Adrenal gland (tissue), 9 donors: ENCODE measurements at regions not wholly inside any gene's neighbourhood (a gene's known extent, or its start where the extent isn't known, plus 50 kb on each side); places are given as distances from the start of the nearest gene placed in this dataset.

Experiments
- DNase-seq, 7 donors: peaks; one replicate each; pipeline ENCODE4 v3.0.0-alpha.2; 2019 to 2020
- H3K27ac ChIP-seq, 5 donors: fragments of 200-600 bp; sonication (generic) in 4 of 5; 1 replicate in 3 of 5; 2 replicates in 2 of 5; pipeline versions ENCODE4 v1.5.1 to v1.8.0; 2016 to 2020; ENCODE audit warnings: mild to moderate bottlenecking in 1 of 5
- H3K27me3 ChIP-seq: fragments of 200-600 bp; 2 replicates; pipeline ENCODE4 v1.8.0; 2021
- H3K36me3 ChIP-seq, 2 donors: fragments of 200-600 bp; replicated peaks in 1 of 2; 1 replicate in 1 of 2; 2 replicates in 1 of 2; pipeline versions ENCODE4 v1.5.1 to v1.8.0; 2018 to 2022
- H3K4me1 ChIP-seq, 2 donors: fragments of 200-600 bp; replicated peaks in 1 of 2; 1 replicate in 1 of 2; 2 replicates in 1 of 2; pipeline versions ENCODE4 v1.5.1 to v1.8.0; 2018 to 2021
- H3K4me3 ChIP-seq, 4 donors: fragments of 200-600 bp; sonication (generic) in 3 of 4; one replicate each; pipeline ENCODE4 v1.5.1; 2016 to 2018
- H3K9me3 ChIP-seq, 3 donors: fragments of 200-600 bp; sonication (generic) in 1 of 3; replicated peaks in 1 of 3; 1 replicate in 2 of 3; 2 replicates in 1 of 3; pipeline versions ENCODE4 v1.5.1 to v1.8.0; 2016 to 2021
- POLR2A ChIP-seq, 2 donors: fragments of 450-650 bp; IDR thresholded peaks; one replicate each; pipeline ENCODE4 v1.6.1; 2017; ENCODE audit warnings: antibody characterized with exemption in 2 of 2, mild to moderate bottlenecking in 2 of 2, moderate library complexity in 1 of 2
- WGBS, 4 donors: extraction: QIAGEN DNeasy Blood & Tissue Kit in 2 of 4; methylation state at CpG; one replicate each; pipeline versions ENCODE4 v1.1.5 to v1.1.7; 2013 to 2017; 5-methylcytosine and 5-hydroxymethylcytosine counted together
- intact Hi-C, 2 donors: fragments of 100-400 bp; cut with DNase I; formaldehyde crosslinking; loops; one replicate each; pipeline versions ENCODE4 v1.14.1 to v1.15.0; 2022 to 2023
- TF ChIP-seq, protein P1 (sequence below), 6 experiments: fragments of 450-650 bp in 4 of 6; fragments of 200-600 bp in 2 of 6; sonication (generic) in 1 of 6; IDR thresholded peaks; 1 replicate in 5 of 6; 2 replicates in 1 of 6; pipeline versions ENCODE4 v1.5.1 to v1.8.0; 2016 to 2021; ENCODE audit warnings: antibody characterized with exemption in 6 of 6, mild to moderate bottlenecking in 2 of 6, moderate library complexity in 1 of 6
- donor health status: healthy with polysubstance abuse.
- donor health status: Bipolar disorder and iron deficiency.
- donor health status: DM: yes; HTN: yes; CAD: no.
- donor health status: DM: no; HTN: no; CAD: no.
- donor health status: DM: no; HTN: no; CAD: no.

DNA sequence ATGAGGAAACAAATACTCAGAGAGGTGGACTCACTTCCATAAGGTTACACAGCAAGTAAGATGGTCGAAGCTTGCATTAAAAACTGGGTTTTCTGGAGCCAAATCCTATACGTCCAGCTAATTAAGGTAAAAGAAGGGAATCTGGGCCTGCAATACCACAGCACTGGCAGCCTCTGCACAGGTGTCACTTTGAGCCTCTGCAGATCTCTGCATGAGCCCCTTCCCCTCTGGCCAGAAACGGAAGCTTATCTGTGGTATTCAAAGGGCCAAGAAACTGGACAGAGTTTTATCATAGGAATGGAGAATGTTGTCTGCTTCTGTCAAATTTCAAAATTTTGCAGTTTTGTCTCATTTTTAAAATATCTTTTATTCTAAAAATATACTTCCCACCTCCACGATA lies 76.1 kb downstream of the OSR1 start:
- intact Hi-C loops = no loop called here
- Histone ChIP-seq H3K27me3 (no peaks in the 10 kb centered on the region), H3K4me1 (no peaks in the 10 kb centered on the region), H3K27ac (no peak overlapping the region), H3K9me3 (no peaks in the 10 kb centered on the region), H3K36me3 (no peaks in the 10 kb centered on the region), H3K4me3 (no peak overlapping the region)
- TF ChIP-seq POLR2A (IDR thresholded peaks at IDR 0.05) = no peak
- TF ChIP-seq, protein P1, sequence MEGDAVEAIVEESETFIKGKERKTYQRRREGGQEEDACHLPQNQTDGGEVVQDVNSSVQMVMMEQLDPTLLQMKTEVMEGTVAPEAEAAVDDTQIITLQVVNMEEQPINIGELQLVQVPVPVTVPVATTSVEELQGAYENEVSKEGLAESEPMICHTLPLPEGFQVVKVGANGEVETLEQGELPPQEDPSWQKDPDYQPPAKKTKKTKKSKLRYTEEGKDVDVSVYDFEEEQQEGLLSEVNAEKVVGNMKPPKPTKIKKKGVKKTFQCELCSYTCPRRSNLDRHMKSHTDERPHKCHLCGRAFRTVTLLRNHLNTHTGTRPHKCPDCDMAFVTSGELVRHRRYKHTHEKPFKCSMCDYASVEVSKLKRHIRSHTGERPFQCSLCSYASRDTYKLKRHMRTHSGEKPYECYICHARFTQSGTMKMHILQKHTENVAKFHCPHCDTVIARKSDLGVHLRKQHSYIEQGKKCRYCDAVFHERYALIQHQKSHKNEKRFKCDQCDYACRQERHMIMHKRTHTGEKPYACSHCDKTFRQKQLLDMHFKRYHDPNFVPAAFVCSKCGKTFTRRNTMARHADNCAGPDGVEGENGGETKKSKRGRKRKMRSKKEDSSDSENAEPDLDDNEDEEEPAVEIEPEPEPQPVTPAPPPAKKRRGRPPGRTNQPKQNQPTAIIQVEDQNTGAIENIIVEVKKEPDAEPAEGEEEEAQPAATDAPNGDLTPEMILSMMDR (IDR thresholded peaks at IDR 0.05) = no peak
- DNase-seq = no peak
- 72 to 82% (median 81%) methylated on average over 4 of the region's 4 CpGs for WGBS, 4 donors

DNA sequence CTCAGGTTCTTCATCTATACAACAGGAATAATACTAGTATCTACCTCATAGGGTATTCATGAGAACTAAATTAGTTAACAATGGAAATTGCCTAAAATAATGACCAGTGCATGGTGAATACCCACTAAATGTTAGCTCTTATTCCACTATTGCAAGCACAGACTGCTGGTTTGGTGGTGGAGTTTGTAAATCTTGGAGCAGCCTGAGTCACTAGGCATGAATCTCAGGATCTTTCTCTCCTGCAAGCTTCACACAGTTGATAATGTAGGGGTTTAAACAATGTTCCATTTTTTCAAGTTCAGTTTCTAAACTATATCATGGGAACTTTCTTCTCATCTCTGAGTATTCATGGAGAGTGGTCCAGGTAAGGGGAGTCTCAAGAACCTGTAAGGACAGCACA lies 84.0 kb downstream of the OSR1 start:
- DNase-seq = no peak
- H3K4me1 ChIP-seq = no peaks in the 10 kb centered on the region
- H3K4me3 ChIP-seq = no peak overlapping the region
- H3K27ac ChIP-seq = no peak overlapping the region
- intact Hi-C loops = no loop called here
- TF ChIP-seq POLR2A (IDR thresholded peaks at IDR 0.05) = no peak
- TF ChIP-seq, protein P1 (IDR thresholded peaks at IDR 0.05) = no peak
- H3K36me3 ChIP-seq = no peaks in the 10 kb centered on the region
- H3K9me3 ChIP-seq = no peaks in the 10 kb centered on the region
- no peaks in the 10 kb centered on the region for H3K27me3 ChIP-seq

DNA sequence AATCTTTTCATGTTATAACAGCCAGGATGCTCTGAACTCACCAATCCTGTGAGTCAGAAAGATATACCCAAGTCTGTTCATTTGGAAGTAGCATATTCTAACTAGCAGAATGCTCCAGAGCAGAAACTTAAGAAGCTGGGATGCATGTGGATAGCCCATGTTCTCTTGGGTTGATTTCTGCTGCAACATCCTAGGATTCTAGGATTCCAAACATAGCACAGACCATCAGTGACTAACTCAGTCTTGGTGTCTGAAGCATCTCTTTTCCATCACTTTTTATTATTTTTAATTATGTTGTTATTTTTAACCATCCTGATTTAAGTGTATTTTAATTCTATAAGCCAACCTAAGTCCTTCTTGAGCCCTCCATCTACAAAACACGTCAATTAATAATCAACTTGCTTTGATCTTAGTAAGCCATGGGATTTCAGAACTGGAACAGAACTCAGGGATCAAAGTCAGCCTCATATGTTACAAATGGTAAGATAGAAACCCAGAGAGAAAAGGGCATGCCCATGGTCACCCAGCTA lies 85.4 kb downstream of the OSR1 start:
- 74 to 94% (median 87%) methylated on average over 1 of the region's 1 CpG for WGBS, 4 donors
- no peak overlapping the region for H3K4me3 ChIP-seq
- no peak for DNase-seq
- no peaks in the 10 kb centered on the region for H3K27me3 ChIP-seq
- H3K27ac ChIP-seq = no peak overlapping the region
- no peaks in the 10 kb centered on the region for H3K36me3 ChIP-seq
- TF ChIP-seq, protein P1 (IDR thresholded peaks at IDR 0.05) = no peak
- TF ChIP-seq POLR2A (IDR thresholded peaks at IDR 0.05) = no peak
- H3K9me3 ChIP-seq = no peaks in the 10 kb centered on the region
- H3K4me1 ChIP-seq = no peaks in the 10 kb centered on the region
- intact Hi-C loops = no loop called here

DNA sequence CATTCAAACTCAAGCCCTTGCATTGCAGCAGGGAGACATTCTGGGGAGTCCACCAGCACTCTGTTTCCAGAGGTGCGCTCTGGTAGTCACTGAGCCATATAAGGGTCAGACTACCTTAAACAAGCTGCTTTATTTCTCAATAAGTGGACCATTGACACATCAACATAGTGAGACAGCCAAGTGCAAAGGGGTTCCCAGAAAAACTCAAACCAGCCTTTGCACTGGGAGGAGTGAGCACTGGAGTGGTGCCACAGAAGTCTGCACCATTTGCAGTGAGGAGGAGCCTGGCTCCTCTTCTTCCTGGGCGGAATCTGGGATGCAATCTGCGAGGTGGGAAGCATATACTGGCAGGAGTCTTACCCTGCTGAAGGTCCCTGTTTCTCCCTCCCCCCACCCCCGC lies 86.4 kb downstream of the OSR1 start:
- no peaks in the 10 kb centered on the region for H3K27me3 ChIP-seq
- no peaks in the 10 kb centered on the region for H3K9me3 ChIP-seq
- DNase-seq = no peak
- H3K4me3 ChIP-seq = no peak overlapping the region
- intact Hi-C loops = no loop called here
- H3K27ac ChIP-seq = no peak overlapping the region
- H3K36me3 ChIP-seq = no peaks in the 10 kb centered on the region
- TF ChIP-seq, protein P1 (IDR thresholded peaks at IDR 0.05) = no peak
- TF ChIP-seq POLR2A (IDR thresholded peaks at IDR 0.05) = no peak
- WGBS, 4 donors = 60 to 91% (median 76%) methylated on average over 4 of the region's 4 CpGs
- H3K4me1 ChIP-seq = no peaks in the 10 kb centered on the region
